C4-2B (cell line): ENCODE measurements at regions not wholly inside any gene's neighbourhood (a gene's known extent, or its start where the extent isn't known, plus 50 kb on each side); places are given as distances from the start of the nearest gene placed in this dataset.

ENCODE experiments used
- CTCF ChIP-seq: fragments of 450-650 bp; conservative IDR thresholded peaks from 2 replicates; pipeline ENCODE4 v1.5.1; 2017; ENCODE audit warnings: mild to moderate bottlenecking
- ZFX ChIP-seq: fragments of 450-650 bp; IDR thresholded peaks from 2 replicates; pipeline ENCODE4 v1.6.1; 2017

DNA sequence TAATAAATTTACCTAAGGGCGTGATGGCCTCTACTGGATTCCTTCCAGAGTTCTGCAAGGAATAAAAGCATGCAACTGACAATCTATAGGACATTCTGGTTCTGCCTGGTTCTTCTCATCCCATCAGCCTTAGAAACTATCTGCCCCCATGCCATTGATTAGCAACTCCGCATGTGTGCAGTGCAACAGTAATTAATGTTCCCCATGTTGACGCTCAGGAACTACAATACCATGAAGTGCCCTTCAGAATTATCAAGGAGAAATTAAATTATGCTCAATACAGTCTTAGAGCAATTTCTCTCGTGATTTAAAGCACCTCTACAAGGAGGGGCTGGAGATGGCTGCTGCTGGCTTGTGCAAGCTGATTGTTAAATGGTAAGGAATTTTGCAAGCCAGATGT is 61.7 kb upstream of the MAP4K3 start:
- TF ChIP-seq CTCF (no peak), ZFX (no peak)
